NB4 (cell line): ENCODE measurements at regions not wholly inside any gene's neighbourhood (a gene's known extent, or its start where the extent isn't known, plus 50 kb on each side); places are given as distances from the start of the nearest gene placed in this dataset.

Source experiments
- DNase-seq: peaks from one replicate; pipeline ENCODE4 v3.0.0; 2010; ENCODE audit warnings: low read depth
- H3K4me3 ChIP-seq: one replicate; pipeline ENCODE4 v1.5.1; 2011; ENCODE audit warnings: mild to moderate bottlenecking, low read depth, low read length, moderate library complexity
- CTCF ChIP-seq: IDR thresholded peaks from one replicate; pipeline ENCODE4 v1.5.1; 2012; ENCODE audit warnings: low read depth, low read length
- MAX ChIP-seq: IDR thresholded peaks from 2 replicates; pipeline ENCODE4 v1.6.1; 2011; ENCODE audit warnings: low read depth, low read length
- MYC ChIP-seq: IDR thresholded peaks from 2 replicates; pipeline ENCODE4 v1.6.1; 2011; ENCODE audit warnings: low read depth, low read length
- POLR2A ChIP-seq: IDR thresholded peaks from 2 replicates; pipeline ENCODE4 v1.6.1; 2011; ENCODE audit warnings: mild to moderate bottlenecking; ENCODE audit not compliant: insufficient read length; ENCODE audit errors: extremely low read depth

- DNase-seq, result no peak
- TF ChIP-seq CTCF (no peak), MYC (no peak), POLR2A (no peak), MAX (no peak)
- H3K4me3 ChIP-seq, result no peak overlapping the region
These were observed 334.5 kb upstream of the CDH2 start for GRCh38 chr18:28511413-28511821.

- no peak overlapping the region for H3K4me3 ChIP-seq
- DNase-seq, result no peak
- no peak for TF ChIP-seq MAX
- no peak for TF ChIP-seq CTCF
- TF ChIP-seq POLR2A, result no peak
- no peak for TF ChIP-seq MYC
These were observed 333.3 kb upstream of the CDH2 start for GRCh38 chr18:28510210-28510609.

GRCh38 chr18:28504066-28504465 lies 327.1 kb upstream of the CDH2 start:
- no peak for TF ChIP-seq CTCF
- no peak for TF ChIP-seq MYC
- no peak for TF ChIP-seq POLR2A
- no peak for TF ChIP-seq MAX
- H3K4me3 ChIP-seq, result no peak overlapping the region
- DNase-seq, result no peak

GRCh38 chr18:28494151-28494550 lies 317.2 kb upstream of the CDH2 start:
- TF ChIP-seq MAX (no peak), POLR2A (no peak), CTCF (no peak), MYC (no peak)
- no peak for DNase-seq

GRCh38 chr18:28485918-28486317 lies 309.0 kb upstream of the CDH2 start:
- H3K4me3 ChIP-seq, result no peak overlapping the region
- DNase-seq, result no peak
- no peak for TF ChIP-seq MYC
- no peak for TF ChIP-seq CTCF

More at GRCh38 chr18:28494151-28494550, 317.2 kb upstream of the CDH2 start:
- no peak overlapping the region for H3K4me3 ChIP-seq

GRCh38 chr18:28485210-28485801 lies 308.4 kb upstream of the CDH2 start:
- no peak for TF ChIP-seq MYC
- no peak for TF ChIP-seq POLR2A
- no peak overlapping the region for H3K4me3 ChIP-seq
- DNase-seq, result no peak
